ENCODE measurements at regions not wholly inside any gene's neighbourhood (a gene's known extent, or its start where the extent isn't known, plus 50 kb on each side); places are given as distances from the start of the nearest gene placed in this dataset.
"Not testable (repeated sequence)": the region's sequence is repeated elsewhere in the genome, so short reads cannot be mapped to it uniquely, and the experiment has no call there.

DNA sequence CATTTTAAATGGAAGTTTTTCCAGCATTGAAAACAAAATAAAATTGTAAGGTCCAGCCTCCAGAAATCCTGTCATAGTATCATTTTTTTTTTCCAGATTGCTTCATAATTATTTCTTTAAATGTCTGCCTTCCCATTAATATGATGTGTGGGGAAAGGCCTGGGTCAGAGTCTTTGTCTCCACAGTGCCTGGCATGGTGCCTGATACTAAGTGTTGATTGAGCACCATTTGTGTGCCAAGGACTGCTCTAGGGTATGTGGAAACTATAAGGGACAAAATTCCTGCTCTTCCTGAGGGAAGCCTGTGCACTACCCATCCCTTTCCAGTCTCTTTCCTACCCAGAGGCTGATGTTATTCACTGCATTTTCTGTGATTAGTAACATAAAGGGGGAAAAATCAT is 53.1 kb upstream of the BEND4 start:
- DNase-seq: no peak

DNA sequence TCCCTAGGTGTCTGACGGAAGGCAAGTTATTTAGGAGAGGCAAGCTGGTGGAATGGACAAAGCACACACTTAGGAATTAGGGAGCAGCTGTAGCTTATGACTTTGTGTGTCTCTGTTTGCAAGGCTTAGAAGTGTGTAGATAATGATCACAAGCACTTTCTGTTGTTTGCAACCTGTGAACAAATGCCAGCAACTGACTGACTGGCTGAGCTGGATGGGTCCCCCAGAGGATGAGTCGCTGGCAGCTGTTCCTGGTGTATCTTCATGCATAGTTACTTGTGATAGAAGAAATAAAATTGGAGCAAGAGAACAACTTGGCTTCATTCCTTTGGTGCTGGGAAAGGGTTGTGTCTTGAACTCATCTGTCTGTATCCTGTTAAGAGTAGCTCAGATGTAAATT is 64.2 kb upstream of the BEND4 start:
- DNase-seq: no peak

DNA sequence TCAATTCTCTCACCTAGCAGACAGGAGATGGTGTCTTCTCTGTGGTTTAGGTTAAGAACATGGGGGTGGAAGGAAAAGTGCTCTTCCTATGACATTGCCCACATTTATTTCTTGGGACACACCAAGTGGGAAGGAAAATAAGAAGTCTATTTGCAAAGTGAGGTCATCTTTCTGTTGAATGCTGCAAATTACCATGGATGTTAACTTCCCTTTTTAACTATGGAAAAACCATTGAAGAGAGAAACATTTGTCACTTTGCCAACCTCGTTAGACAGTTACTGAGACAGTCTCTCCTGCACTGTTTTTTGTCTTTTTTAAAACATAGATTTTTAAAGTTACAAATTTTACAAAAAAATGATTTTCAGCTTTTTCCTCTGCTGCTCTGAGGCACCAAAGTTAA is 72.8 kb upstream of the BEND4 start:
- no peak for DNase-seq

DNA sequence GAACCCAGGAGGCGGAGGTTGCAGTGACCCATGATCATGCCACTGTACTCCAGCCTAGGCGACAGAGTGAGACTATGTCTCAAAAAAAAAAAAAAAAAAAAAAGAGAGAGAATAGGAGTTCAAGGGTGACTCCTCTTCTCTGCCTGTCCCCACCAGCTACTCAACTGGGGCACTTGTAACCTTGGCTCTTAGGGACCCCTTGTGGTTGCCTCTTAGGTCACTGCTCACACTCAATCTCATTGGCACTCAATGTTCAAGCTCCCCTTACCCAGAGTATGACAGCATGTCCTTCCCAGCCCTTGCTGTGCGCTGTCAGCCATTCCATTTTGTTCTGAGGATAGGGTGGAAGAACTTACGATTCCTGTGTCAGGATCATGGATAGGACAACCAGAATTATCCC is 82.4 kb upstream of the BEND4 start:
- DNase-seq: no peak

DNA sequence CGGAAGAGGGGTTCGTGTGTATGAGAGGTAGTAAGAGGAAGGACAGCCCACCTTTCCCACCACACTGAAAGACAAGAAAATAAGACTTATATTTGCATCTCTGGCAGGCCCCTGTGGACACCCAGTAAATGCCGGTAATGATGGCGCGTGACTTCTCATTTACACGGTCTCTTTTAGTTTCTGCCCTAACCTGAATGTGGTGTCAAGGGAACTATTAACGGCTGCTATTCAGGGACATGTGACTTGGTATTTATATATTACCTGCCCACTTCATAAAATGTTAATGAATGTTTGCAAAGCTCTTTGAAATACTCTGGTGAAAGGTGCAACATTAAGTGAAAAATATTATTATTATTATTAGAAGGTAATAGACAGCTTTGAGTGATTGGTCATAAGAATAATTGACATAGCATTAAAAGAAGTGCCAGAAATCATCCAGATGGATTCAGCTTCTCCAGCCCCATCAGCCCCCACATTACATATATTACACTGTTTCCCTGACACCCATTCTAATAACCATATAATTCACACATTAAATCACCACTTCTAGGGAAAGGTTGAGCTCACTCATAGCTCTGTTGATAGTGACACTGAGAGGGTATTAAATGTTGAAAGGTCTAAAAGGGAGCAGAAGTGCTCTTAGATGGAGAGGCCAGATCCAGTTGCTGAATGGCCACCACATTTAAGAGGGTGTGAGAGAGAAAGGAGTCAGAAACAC is 83.0 kb upstream of the BEND4 start:
- DNase-seq: no peak

DNA sequence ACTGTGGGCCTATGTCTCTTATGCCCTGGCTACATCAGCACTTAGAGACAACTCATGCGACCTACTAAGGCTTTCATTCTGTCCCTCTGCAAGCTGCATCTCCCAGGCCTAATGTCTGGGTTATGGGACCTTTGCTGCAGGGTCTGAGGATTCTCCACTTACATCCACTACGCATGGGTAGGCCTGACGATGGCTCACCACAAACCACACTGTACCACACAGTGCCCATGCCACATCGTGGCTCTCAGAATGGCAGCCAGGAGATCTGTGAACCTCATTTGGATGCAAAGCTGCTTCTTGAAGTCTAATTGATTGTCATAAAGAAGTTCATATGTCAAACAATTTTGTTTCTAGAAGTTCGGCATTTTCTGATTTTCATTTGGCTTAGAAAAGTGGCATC is 84.6 kb upstream of the BEND4 start:
- no peak for DNase-seq

DNA sequence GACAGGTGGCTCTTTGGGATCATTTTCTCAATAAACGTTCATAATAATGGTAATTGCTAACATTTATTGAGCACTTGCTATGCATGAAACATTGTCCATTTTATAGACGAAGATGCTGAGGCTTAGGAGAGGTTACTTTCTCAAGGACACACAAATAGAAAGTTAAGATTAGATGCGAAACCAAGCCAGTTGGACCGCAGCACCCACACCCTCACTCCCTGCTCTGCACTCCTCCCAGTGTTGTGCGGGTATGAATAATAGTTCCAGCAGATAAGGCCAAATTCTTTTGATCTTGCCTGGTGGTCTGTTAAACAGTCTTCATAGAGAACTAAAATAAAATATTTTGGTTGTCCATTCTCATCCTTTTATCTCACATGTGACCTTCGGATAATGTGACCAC is 85.0 kb upstream of the BEND4 start:
- no peak for DNase-seq

DNA sequence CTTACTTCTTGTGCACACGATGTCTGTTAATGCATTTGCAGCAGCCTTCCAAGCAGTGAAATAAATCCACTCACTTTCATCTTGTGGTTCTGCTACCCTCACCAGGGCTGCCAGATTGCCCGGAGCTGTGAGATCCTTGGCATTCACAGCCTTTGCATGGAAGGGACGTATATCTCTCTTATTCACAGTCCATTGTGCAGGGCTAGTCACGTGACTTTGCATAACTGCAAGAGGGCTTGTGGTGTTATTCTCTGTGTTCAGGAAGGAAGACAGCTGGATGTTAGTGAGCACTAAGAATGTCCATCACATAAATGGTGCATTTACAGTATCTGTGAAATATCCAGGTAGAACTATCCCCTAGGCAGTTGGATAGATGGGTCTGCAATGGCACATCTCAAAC is 96.5 kb upstream of the BEND4 start:
- DNase-seq: no peak

DNA sequence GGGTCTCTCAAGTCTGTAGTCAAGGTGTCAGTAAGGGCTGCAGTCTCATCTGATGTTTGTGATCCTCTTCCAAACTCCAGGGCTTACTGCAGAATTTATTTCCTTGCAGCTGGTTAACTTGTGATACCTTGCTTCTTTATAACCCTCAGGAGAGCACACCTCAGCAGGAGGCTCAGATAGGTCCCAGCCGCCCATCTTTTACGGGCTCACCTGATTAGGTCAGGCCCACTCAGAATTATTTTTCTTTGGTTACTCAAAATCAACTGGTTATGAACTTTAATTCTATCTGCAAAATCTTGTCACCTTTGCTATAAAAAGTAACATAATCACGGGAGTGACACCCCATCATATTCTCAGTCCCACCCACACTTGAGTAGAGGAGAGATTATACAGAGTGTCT is 99.9 kb upstream of the BEND4 start:
- no peak for DNase-seq

DNA sequence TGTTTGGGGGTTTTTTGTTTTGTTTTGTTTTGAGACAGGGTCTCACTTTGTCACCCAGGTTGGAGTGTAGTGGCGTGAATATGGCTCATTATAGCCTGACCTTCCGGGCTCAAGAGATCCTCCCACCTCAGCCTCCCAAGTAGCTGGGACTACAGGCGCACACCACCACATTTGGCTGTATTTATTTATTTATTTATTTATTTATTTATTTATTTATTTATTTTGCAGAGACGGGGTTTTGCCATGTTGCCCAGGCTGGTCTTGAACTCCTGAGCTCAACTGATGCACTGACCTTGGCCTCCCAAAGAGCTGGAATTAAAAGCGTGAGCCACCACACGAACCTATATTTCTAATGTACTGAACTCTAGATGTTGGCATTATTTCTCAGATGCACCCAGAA is 105.2 kb upstream of the BEND4 start:
- not testable (repeated sequence) for DNase-seq

DNA sequence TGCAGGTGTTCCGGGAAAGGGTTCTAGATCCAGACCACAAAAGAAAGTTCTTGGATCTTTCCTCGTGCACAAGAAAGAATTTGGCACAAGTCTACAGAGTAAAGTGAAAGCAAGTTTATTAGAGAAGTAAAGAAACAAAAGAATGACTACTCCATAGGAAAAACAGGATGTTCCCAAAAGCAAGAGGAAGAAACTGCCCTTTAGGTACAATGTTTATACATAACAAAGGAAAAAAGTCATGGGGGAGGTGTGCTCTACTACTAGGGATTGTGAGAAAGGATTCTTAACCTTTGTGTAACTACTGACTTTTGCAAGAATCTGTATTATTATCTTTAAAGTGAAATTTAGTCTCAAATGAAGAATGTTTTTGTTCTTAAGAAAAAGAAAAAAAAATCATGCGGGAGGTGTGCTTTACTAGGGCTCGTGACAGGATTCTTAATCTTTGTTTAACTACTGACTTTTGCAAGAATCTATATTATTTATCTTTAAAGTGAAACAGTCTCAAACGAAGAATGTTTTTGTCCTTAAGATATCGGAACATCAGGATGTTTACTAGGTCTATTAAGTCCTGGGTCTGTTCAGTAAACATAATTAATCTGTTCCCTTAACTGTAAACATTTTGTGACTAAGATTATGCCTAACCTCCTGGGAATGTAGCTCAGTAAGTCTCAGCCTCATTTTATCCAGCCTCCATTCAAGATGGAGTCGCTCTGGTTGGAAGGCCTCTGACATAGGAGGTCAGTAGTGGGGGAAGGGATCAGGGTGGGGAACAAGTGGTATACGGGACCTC is 110.4 kb upstream of the BEND4 start:
- no peak for DNase-seq

DNA sequence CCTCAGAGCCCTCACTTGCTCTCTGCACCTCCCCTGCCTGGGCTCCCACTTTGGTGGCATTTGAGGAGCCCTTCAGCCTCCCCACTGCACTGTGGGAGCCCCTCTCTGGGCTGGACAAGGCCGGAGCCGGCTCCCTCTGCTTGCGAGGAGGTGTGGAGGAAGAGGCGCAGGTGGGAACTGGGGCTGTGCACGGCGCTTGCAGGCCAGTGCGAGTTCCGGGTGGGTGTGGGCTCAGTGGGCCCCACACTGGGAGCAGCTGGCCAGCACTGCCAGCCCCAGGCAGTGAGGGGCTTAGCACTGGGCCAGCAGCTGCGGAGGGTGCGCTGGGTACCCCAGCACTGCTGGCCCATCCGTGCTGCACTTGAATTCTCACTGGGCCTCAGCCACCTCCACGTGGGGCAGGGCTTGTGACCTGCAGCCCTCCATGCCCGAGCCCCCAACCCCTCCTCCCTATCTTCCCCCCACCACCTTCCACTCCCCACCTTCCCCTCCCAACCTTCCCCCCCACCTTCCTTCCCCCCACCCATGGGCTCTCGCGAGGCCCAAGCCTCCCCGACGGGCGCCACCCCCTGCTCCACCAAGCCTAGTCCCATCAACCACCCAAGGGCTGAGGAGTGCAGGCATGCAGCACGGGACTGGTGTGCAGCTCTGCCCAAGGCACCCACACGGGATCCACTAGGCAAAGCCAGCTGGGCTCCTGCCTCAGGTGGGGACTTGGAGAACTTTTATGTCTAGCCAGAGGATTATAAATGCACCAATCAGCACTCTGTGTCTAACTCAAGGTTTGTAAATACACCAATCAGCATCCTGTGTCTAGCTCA is 113.5 kb upstream of the BEND4 start:
- DNase-seq: no peak

DNA sequence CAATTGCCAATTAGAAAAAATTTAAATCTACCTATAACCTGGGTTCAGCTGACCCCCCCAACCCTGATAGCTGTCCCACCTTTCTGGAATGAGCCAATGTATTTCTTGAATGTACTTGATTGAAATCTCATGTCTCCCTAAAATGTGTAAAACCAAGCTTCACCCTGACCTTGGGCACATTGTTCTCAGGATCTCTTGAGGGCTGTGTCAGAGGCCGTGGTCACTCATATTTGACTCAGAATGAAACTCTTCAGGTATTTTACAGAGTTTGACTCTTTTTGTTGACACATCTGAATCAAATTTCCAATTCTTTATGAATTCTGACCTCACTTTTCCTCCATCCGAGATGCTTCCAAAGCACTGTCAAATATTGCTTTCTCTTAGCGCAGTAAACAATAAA is 115.3 kb upstream of the BEND4 start:
- no peak for DNase-seq

DNA sequence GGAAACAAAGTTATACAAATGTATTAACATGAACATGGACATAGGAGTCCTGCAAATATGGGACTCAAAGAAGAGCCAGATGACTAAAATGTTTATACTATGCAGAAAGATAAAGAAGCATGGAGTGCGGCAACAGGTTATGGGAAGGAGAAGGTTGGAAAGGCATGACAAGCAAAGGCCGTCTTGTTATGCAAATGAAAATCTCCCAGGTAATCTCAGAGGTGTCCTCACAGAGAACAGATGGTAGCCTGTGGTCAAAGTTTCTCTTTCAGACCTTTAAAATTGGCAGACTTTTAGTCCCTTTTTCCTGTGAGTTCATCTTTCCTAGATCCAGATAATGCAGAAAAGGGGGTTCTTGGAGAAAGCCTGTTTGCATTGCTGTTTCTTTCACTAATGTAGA is 116.4 kb upstream of the BEND4 start:
- DNase-seq: no peak

DNA sequence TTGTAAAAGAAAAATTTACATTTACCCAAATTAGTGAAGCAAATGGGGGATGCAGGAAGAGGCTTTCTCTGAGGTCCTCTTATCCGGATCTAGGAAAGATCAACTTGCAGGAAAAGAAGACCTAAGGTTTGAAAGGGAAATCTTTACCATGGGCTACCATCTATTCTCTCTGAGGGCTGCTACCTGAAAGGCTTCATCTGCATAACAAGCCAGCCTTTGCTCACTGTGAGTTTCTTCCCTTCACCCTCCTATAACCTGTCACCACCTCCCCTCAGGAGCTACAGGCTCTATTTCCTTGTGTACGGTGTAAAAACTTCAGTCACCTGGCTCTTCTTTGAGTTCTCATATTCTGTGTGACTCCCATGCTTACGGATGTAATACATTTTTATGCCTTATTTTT is 118.6 kb upstream of the BEND4 start:
- no peak for DNase-seq

DNA sequence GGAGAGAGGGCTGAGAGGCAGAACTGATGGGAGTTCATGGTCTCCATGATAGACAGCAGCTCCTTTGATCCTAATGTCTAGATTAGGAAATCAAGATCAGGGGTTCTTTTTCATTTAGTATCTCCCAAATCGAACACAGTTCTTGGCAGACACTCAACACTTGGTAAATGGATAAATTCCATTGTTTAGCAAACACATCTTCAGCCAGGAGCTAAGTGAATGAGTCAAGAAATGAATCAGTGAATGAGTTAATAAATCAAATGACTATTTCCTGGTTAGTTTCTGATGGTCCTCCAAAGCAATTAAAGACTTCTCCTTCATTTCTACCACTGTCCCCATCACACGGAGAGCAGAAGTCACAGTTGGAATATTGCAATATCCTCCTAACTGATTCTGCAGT is 120.0 kb upstream of the SHISA3 start:
- DNase-seq: no peak

DNA sequence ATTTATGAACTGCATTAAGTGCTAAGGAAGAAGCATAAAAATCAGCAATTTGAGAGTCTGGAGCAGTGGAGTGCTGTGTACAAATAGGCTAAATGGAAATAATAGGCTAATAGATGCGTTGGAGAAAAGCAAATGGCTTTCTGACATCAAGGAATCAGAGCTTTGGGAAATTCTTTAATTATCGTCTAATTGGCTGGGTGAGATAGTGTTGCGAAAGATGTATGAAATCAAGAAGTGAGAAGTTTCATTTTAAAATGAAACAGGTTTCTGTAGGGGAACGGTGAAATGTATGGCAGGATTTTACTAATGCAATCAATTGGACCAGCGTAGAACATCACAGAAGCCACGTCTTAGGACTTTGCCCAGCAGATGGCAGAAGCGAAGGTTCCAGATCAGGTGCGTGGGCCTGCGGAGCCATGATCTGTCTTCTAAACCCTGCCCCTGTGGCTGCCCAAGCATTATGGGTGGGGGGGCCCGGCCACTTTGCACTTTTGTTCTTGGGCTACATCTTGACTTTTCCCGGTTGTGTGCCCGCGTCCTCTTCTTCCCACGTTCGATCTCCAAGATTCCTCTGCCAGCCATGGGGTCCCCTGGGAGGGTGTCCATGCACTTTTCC is 118.5 kb upstream of the SHISA3 start:
- no peak for DNase-seq

DNA sequence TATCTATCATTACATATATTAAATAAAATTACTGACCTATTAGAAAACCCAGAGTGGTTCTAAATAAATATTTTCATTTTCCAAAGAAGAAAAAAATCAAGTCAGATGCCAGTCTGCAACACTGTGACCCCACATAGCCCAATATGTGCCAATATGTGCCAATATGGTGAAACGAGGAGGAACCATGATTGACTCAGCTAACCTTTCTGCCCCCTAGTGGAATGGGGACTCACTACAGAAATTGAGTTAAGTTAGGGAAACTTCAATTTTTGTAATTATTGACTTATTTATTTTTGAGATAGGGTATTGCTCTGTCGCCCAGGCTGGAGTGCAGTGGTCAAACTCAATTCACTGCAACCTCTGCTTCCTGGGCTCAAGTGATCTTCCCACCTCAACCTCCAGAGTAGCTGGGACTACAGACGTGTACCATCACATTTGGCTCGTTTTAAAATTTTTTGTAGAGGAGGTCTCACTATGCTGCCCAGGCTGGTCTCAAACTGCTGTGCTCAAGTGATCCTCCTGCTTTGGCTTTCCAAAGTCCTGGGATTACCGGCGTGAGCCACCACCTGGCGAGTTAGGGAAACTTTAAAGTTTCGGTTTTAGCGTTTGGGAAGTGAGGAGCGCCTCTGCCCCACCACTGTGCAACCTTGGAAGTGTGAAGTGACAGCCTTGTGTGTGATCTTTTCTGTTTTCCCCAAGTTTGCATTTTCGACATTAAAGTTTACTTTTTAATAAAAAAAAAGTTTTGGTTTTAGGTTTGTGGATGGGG is 116.8 kb upstream of the SHISA3 start:
- no peak for DNase-seq

DNA sequence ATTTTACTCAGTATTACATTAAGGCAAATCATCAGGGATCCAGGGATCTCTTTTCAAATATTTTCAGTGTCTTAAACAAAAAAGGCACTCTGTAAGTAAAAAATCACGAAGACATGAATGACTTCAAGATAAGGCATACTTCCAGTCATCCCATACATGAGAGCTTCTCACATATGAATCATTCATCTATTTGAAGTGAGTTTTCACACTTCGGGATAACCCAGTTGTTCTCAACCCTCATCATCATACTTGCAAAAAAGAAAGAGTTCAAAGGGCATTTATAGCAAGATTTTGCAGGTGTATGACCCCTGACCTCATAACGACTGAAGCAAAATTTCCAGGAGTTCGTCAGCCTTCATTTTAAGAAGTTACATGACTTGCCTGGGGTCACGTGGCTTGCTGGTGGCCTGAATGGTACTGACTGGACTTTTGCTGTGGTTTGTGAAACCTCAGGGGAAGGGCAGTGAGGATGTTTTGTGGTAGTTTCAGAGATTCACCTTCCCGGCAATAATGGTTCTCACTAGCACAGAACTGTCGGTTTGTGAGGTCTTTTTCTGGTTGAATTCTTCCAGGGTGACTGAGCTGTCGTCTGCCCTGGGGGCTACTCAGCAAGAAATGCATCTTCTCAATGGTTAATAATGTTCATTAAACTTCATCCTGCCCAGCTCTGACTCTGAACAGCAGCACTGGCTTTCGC is 115.8 kb upstream of the SHISA3 start:
- no peak for DNase-seq

DNA sequence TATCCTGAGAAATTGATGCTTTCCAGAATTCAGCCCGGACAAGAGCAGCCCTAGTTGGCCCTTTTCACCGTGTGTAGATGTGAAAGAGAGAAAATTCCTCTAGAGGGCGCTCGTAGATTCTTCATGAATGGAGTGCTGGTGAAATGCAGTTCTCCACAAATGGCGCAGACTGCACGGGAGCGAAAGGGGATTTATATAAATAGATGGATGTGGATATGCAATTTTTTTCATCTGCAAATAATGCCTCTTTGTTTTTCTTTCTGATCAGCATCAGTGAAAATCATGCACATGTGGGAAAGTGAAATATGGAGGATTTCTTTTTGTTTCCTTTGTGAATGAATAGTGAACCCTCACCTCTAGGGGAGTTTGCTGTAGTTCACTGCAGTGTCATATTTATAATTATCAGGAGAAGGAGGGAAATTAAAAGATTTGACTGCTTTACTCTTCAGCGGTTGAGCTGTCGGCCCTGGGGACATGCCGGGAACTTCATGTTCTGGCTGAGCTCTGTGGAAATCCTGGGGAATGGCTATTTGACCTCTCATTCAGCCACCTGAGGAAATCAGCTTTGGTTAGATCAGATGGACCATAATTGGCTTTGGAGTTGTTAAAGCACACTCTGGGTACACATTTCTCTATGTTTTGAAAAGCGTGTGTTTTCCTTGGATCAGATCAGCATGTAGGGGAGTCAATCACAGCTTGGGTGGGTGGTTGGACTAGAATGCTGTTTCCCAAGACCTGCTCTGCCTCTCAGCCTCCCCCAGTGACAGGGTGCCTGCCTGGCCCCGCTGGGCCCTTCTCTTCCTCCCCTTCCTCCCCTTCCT is 115.0 kb upstream of the SHISA3 start:
- peak in 1 of 2 donors; percentile 3 for DNase-seq

DNA sequence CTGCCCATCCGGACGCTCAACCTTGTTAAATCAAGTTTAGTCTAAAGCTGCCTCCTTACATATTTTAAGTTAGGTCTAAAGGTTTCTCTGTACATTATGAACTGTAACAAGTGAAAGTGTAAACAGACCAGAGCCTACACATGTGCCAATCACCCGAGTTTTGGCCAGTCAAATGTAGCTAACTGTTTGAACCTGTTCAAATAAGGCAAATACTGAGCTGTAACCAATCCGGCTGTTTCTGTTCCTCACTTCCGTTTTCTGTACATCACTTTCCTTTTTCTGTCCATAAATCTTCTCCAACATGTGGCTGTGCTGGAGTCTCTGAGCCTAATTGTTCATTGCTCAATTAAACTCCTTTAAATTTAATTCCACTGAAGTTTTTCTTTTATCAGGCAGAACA is 113.3 kb upstream of the SHISA3 start:
- DNase-seq: no peak
